Upper lobe of right lung (tissue), 1 donor: ENCODE measurements at regions not wholly inside any gene's neighbourhood (a gene's known extent, or its start where the extent isn't known, plus 50 kb on each side); places are given as distances from the start of the nearest gene placed in this dataset.
"Not testable (repeated sequence)": the region's sequence is repeated elsewhere in the genome, so short reads cannot be mapped to it uniquely, and the experiment has no call there.

Experiments used
- ATAC-seq: fragments of 200-7000 bp; cut with Tn5 transposase; one replicate; pipeline ENCODE4 v1.9.1; 2020; ENCODE audit warnings: mild to moderate bottlenecking, moderate library complexity
- DNase-seq: peaks from one replicate; pipeline ENCODE4 v3.0.0-alpha.2; 2020
- H3K27ac ChIP-seq: fragments of 200-600 bp; one replicate; pipeline ENCODE4 v1.8.0; 2022
- H3K27me3 ChIP-seq: fragments of 200-600 bp; one replicate; pipeline ENCODE4 v1.8.0; 2022; ENCODE audit warnings: mild to moderate bottlenecking
- H3K36me3 ChIP-seq: fragments of 200-600 bp; one replicate; pipeline ENCODE4 v1.8.0; 2022
- H3K4me1 ChIP-seq: fragments of 200-600 bp; one replicate; pipeline ENCODE4 v1.8.0; 2022
- H3K4me3 ChIP-seq: fragments of 200-600 bp; one replicate; pipeline ENCODE4 v1.8.0; 2022; ENCODE audit warnings: mild to moderate bottlenecking
- H3K9me3 ChIP-seq: fragments of 200-600 bp; one replicate; pipeline ENCODE4 v1.8.0; 2022
- intact Hi-C: fragments of 100-400 bp; cut with DNase I; formaldehyde crosslinking; loops from one replicate; pipeline ENCODE4 v1.11.0; 2022
- TF ChIP-seq, protein P1 (sequence below): fragments of 200-600 bp; IDR thresholded peaks from one replicate; pipeline ENCODE4 v1.8.0; 2022; ENCODE audit warnings: antibody characterized with exemption
- donor health status: DM: no; HTN: yes; CAD: no; lungs with severe emphysema.

DNA sequence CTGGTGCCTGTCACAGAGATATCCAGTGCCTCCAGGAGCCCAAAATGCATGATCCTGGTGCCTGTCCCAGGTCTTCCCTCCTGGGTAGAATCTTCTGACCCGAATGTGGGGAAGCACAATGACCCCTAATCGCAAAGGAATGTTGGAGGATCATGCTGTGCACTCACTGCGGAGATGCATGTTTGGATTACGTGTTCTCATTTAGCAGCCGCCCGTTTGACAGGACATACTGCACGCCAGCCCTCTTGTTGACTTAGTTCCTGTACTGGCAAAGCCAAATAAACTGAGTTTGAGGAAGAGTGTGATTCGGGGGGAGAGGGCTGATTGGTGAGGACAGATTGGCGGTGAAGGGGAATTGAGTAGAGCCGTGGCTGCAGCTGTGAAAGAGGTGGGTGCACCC lies 85.9 kb upstream of the SIM2 start:
- intact Hi-C loops: no loop called here
- ATAC-seq: no peak

DNA sequence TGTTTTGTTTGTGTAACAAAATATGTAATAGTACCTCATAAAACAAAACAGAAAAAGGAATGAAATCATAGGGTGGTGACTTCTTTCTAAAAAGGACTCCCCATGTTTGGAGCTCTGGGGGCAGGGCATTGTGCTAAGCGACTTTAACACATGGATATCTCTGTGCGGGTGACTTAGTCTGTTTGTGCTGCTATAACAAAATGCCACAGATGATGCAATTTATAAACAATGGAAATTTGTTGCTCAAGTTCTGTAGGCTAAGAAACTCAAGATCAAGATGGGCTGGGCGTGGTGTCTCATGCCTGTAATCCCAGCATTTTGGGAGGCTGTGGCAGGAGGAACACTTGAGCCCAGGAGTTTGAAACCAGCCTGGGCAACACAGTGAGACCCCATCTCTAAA lies 85.4 kb upstream of the SIM2 start:
- intact Hi-C loops: no loop called here
- TF ChIP-seq, protein P1, sequence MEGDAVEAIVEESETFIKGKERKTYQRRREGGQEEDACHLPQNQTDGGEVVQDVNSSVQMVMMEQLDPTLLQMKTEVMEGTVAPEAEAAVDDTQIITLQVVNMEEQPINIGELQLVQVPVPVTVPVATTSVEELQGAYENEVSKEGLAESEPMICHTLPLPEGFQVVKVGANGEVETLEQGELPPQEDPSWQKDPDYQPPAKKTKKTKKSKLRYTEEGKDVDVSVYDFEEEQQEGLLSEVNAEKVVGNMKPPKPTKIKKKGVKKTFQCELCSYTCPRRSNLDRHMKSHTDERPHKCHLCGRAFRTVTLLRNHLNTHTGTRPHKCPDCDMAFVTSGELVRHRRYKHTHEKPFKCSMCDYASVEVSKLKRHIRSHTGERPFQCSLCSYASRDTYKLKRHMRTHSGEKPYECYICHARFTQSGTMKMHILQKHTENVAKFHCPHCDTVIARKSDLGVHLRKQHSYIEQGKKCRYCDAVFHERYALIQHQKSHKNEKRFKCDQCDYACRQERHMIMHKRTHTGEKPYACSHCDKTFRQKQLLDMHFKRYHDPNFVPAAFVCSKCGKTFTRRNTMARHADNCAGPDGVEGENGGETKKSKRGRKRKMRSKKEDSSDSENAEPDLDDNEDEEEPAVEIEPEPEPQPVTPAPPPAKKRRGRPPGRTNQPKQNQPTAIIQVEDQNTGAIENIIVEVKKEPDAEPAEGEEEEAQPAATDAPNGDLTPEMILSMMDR: no peak
- no peak overlapping the region for H3K4me3 ChIP-seq
- no peaks in the 10 kb centered on the region for H3K4me1 ChIP-seq
- no peaks in the 10 kb centered on the region for H3K9me3 ChIP-seq
- ATAC-seq: no peak
- no peak for DNase-seq
- H3K27me3 ChIP-seq: peaks cover 21% of the 10 kb centered on the region
- no peaks in the 10 kb centered on the region for H3K36me3 ChIP-seq
- no peak overlapping the region for H3K27ac ChIP-seq

More for the DNA sequence above, 85.9 kb upstream of the SIM2 start:
- H3K27ac ChIP-seq: no peak overlapping the region
- H3K4me3 ChIP-seq: no peak overlapping the region
- no peaks in the 10 kb centered on the region for H3K36me3 ChIP-seq
- TF ChIP-seq, protein P1: no peak
- H3K4me1 ChIP-seq: no peaks in the 10 kb centered on the region
- no peaks in the 10 kb centered on the region for H3K9me3 ChIP-seq
- no peak for DNase-seq
- peaks cover 21% of the 10 kb centered on the region for H3K27me3 ChIP-seq

DNA sequence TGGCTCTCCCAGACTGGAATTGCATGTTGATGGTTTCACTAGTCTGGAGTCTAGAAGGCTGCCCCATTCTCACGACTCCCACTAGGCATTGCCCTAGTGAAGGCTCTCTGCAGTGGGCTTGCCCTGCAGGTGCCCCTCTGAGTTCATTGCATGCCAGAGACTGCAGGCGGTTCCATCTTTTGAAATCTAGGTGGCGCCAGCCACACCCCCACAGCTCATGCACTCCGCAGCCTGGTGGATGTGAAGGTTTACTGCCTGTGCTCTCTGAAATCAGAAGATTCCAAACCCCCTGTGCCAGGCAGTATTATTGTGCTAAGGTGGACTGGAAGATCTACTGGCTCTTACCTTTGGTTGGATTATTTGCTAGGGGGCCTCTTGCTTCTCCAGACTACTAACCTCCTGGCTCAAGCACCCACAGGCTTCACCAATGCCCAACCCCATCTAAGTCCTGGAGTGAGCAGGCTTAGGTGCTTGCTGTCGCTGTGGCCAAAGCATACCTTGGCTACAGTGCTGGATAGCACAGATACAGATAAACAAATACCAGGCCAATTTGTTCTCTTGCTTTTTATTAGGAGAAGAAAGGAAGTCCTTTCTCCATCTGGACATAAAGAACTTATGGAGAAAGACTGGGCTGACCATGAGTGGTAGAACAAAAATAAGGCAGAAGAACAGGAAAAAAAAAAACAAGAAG lies 83.5 kb upstream of the SIM2 start:
- Histone ChIP-seq H3K4me3 (no peak overlapping the region), H3K27me3 (peaks cover 21% of the 10 kb centered on the region), H3K4me1 (no peaks in the 10 kb centered on the region), H3K27ac (no peak overlapping the region), H3K36me3 (no peaks in the 10 kb centered on the region), H3K9me3 (no peaks in the 10 kb centered on the region)
- intact Hi-C loops: no loop called here
- ATAC-seq (no peak), DNase-seq (no peak)
- TF ChIP-seq, protein P1: no peak

DNA sequence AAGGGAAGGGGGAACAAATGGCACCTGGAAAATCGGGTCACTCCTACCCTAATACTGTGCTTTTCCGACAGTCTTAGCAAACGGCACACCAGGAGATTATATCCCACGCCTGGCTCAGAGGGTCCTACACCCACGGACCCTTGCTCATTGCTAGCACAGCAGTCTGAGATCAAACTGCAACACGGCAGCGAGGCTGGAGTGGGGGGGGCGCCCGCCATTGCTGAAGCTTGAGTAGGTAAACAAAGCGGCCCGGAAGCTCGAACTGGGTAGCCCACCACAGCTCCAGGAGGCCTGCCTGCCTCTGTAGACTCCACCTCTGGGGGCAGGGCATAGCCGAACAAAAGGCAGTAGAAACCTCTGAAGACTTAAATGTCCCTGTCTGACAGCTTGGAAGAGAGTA lies 82.1 kb upstream of the SIM2 start:
- peaks cover 21% of the 10 kb centered on the region for H3K27me3 ChIP-seq
- ATAC-seq, H3K4me3 ChIP-seq, H3K9me3 ChIP-seq, intact Hi-C loops, DNase-seq, H3K27ac ChIP-seq, H3K36me3 ChIP-seq, H3K4me1 ChIP-seq: not testable (repeated sequence)

DNA sequence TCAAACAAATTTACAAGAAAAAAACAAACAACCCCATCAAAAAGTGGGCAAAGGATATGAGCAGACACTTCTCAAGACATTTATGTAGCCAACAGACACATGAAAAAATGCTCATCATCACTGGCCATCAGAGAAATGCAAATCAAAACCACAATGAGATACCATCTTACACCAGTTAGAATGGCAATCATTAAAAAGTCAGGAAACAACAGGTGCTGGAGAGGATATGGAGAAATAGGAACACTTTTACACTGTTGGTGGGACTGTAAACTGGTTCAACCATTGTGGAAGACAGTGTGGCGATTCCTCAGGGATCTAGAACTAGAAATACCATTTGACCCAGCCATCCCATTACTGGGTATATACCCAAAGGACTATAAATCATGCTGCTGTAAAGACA lies 77.1 kb upstream of the SIM2 start:
- intact Hi-C loops: loop anchor here (10.0 kb wide), 1 partner anchor 303 kb away; no protein-coding TSS in a partner anchor
- DNase-seq: not testable (repeated sequence)

DNA sequence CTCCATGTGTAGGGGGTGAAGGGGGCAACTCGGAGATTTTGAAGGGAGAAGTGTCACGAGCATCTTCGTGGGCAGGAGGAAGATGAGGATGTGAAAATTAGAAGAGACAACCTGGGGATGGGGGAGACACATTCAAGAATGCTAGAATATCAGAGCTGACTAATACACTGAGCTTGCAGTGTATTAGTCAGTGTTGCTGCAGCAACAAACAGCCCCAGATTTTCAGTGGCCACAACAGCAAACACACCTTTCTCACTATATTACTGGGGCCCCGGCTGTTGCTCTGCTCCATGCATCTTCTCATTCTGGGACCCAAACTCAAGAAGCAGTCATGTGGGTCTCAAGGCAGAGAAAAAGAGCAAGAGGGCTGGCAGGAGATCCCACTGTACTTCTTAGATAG lies 74.8 kb upstream of the SIM2 start:
- no peaks in the 10 kb centered on the region for H3K36me3 ChIP-seq
- DNase-seq (no peak), ATAC-seq (no peak)
- peaks cover 4% of the 10 kb centered on the region for H3K27me3 ChIP-seq
- H3K4me1 ChIP-seq: no peaks in the 10 kb centered on the region
- TF ChIP-seq, protein P1: no peak
- no peak overlapping the region for H3K27ac ChIP-seq
- H3K4me3 ChIP-seq: no peak overlapping the region
- intact Hi-C loops: loop anchor here (10.0 kb wide), 1 partner anchor 301 kb away; no protein-coding TSS in a partner anchor
- no peaks in the 10 kb centered on the region for H3K9me3 ChIP-seq

More for the DNA sequence above, 77.1 kb upstream of the SIM2 start:
- not testable (repeated sequence) for H3K36me3 ChIP-seq, H3K9me3 ChIP-seq, H3K4me1 ChIP-seq, H3K27me3 ChIP-seq, H3K4me3 ChIP-seq, H3K27ac ChIP-seq, ATAC-seq
